Astrocyte of the spinal cord (primary cell): ENCODE measurements at regions not wholly inside any gene's neighbourhood (a gene's known extent, or its start where the extent isn't known, plus 50 kb on each side); places are given as distances from the start of the nearest gene placed in this dataset.

Experiments
- DNase-seq: peaks from one replicate; pipeline ENCODE4 v3.0.0; 2011; ENCODE audit warnings: low read depth, low spot score
- H3K4me3 ChIP-seq: 2 replicates; pipeline ENCODE4 v1.5.1; 2011; ENCODE audit warnings: low read depth, mild to moderate bottlenecking, low read length, moderate library complexity
- in situ Hi-C: cut with HindIII; loops from 2 replicates; pipeline ENCODE4 v1.10.0; 2017; ENCODE audit warnings: low sequenced_read_pairs
- TF ChIP-seq, protein P1 (sequence below): IDR thresholded peaks from 2 replicates; pipeline ENCODE4 v1.5.1; 2012; ENCODE audit warnings: low read depth, mild to moderate bottlenecking, low read length, inconsistent platforms

DNA sequence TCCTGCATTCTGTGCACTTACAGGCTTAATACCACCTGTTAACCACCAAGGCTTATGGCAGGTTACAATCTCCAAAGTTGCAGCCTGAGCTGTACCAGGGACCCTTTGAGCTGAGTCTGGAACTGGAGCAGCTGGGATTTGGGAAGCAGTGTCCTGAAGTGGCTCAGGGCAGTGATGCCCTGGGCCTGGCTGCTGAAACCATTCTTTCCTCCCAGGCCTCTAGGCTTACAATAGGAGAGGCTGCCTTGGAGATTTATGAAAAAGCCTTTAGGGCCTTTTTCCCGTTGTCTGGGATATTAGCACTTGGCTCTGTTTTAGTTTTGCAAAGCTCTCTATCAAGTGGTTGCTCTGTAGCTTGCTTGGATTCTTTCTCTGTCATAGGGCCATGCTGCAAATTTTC, 154.3 kb upstream of the CASK start:
- TF ChIP-seq, protein P1, sequence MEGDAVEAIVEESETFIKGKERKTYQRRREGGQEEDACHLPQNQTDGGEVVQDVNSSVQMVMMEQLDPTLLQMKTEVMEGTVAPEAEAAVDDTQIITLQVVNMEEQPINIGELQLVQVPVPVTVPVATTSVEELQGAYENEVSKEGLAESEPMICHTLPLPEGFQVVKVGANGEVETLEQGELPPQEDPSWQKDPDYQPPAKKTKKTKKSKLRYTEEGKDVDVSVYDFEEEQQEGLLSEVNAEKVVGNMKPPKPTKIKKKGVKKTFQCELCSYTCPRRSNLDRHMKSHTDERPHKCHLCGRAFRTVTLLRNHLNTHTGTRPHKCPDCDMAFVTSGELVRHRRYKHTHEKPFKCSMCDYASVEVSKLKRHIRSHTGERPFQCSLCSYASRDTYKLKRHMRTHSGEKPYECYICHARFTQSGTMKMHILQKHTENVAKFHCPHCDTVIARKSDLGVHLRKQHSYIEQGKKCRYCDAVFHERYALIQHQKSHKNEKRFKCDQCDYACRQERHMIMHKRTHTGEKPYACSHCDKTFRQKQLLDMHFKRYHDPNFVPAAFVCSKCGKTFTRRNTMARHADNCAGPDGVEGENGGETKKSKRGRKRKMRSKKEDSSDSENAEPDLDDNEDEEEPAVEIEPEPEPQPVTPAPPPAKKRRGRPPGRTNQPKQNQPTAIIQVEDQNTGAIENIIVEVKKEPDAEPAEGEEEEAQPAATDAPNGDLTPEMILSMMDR: no peak
- no peak for DNase-seq
- in situ Hi-C loops: no loop called here
- no peak overlapping the region for H3K4me3 ChIP-seq

DNA sequence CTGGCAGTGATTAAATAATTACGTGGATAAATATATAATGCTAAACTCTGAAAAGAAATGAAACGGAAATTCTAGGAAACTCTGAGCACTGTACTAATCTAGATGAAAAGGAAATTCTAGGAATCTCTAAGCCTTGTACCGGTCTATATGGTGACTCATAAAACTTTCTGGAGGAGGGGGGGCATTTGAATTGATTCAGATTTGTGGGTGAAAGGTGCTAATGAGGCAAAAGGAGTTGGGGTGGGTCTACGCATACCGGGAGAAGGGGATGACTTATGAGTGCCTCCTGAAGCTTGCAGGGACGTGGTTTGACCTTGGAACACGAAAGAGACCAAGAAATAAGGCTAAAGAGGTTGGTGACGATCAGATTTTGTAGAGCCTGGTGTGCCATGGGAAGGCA, 151.7 kb upstream of the CASK start:
- TF ChIP-seq, protein P1: no peak
- no peak for DNase-seq
- in situ Hi-C loops: no loop called here
- H3K4me3 ChIP-seq: no peak overlapping the region

DNA sequence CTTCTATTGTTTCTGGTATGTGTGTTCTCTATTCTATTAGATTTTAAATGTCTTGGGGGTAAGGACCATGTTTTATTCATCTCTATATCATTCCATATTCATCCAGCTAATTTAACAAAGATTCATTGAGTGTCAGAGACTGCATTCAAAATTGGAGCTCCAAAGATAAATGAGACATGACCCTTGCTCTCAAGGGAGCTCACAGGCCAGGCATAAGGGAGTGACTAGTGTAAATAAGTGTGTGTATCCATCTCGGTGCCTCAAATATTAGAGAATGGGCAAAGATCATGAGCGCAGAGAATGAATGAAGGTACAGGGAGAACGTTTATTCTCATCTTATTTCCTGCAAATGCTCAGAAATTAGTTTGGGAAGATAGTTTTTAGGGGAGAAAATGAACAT, 150.1 kb upstream of the CASK start:
- TF ChIP-seq, protein P1: no peak
- in situ Hi-C loops: no loop called here
- no peak overlapping the region for H3K4me3 ChIP-seq
- no peak for DNase-seq

DNA sequence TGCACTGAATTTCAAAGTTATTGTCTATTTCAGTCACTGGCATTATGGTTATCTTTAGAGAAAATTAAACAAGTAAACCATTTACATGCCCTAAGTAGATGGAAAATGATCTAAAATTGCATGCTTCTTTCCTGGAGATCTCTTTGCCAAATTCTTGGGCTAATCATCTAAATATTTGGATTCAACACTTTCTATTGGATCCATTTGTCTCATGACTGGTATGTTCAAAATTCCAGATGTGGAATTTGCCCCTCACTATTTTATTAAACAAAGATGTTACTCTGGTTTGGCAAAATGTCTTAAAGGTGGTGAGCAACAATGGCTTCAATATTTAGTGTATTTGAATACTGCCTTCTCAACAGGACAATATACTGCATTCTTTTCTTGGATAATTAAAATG, 147.5 kb upstream of the CASK start:
- TF ChIP-seq, protein P1: no peak
- no peak for DNase-seq
- in situ Hi-C loops: no loop called here
- no peak overlapping the region for H3K4me3 ChIP-seq

DNA sequence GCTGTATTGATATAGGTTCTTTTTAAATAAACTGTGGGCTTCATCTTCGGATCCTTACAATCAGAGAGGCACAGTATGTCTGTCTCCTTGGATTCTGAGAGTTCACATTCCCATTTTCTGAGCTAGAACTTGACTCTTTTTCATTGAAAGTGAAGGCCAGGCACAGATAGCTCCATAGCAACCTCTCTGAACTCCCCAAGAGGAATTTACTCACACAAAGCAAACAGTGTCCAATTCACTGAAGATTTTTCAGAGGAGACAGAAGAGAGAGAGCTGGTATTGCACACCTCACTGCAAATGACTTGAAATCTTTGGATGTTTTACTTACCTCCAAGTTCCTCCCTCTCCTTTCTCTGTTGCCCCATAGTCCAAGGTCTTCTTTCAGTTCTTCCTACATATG, 130.9 kb upstream of the CASK start:
- in situ Hi-C loops: no loop called here
- no peak for DNase-seq
- H3K4me3 ChIP-seq: no peak overlapping the region
- TF ChIP-seq, protein P1: no peak

DNA sequence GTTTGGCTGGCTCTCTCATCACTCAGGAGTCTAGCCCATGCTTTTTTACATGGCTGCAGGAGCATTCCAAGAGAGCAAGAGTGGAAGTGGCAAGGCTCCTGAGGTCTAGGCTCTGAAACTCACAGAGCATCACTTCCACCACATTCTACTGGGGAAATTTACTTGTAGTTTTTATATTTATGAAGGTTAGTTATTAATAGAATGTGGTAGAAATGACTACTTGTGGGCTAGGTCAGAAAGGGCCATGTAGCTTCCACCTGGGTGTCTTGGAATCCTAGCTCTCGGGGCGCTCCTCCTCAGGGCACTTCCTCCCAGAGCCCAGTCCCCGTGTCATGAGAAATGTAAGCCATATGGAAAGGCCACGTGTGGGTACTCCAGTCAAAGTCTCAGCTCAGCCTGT, 127.0 kb upstream of the CASK start:
- H3K4me3 ChIP-seq: no peak overlapping the region
- DNase-seq: no peak
- in situ Hi-C loops: no loop called here
- TF ChIP-seq, protein P1: no peak

DNA sequence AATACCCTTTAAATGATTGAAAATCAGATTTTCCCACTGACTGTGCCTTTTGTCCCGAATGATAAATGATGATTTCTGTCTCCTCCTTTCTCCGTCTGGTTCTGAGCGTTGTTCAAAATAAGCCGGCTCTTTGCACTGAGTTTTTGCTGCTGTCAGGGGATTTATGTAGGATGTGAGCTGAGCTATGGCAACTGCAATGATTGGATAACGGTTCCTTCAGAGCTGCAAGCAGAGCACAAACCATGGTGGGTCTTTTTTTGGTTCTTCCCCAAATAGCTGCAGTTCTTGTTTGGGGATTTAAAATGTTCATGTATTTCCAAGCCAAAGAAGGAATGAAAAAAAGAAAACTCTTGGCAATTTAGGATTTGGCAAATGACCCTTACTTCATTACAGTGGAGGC, 124.5 kb upstream of the CASK start:
- TF ChIP-seq, protein P1: no peak
- DNase-seq: no peak
- H3K4me3 ChIP-seq: no peak overlapping the region
- in situ Hi-C loops: no loop called here
